ENCODE measurements at regions not wholly inside any gene's neighbourhood (a gene's known extent, or its start where the extent isn't known, plus 50 kb on each side); places are given as distances from the start of the nearest gene placed in this dataset.
"Not testable (repeated sequence)": the region's sequence is repeated elsewhere in the genome, so short reads cannot be mapped to it uniquely, and the experiment has no call there.

- DNase-seq = no peak
Measured at GRCh38 chr5:152622628-152623027, 217.5 kb upstream of the NMUR2 start.

- DNase-seq = no peak
Measured at GRCh38 chr5:152623951-152624350, 218.9 kb upstream of the NMUR2 start.

GRCh38 chr5:152625696-152626095 is 220.6 kb upstream of the NMUR2 start:
- DNase-seq = no peak

GRCh38 chr5:152631221-152631620 is 226.1 kb upstream of the NMUR2 start:
- DNase-seq = no peak

- DNase-seq = no peak
Measured at GRCh38 chr5:152632360-152632759, 227.3 kb upstream of the NMUR2 start.

GRCh38 chr5:152634586-152634985 is 229.5 kb upstream of the NMUR2 start:
- peak; percentile 32 for DNase-seq

GRCh38 chr5:152638996-152639552 is 234.0 kb upstream of the NMUR2 start:
- no peak for DNase-seq

GRCh38 chr5:152641970-152642805 is 237.1 kb upstream of the NMUR2 start:
- no peak for DNase-seq

GRCh38 chr5:152642880-152643279 is 237.8 kb upstream of the NMUR2 start:
- no peak for DNase-seq

- DNase-seq = no peak
Measured at GRCh38 chr5:152644029-152644728, 239.1 kb upstream of the NMUR2 start.

- no peak for DNase-seq
Measured at GRCh38 chr5:152649609-152650008, 244.5 kb upstream of the NMUR2 start.

GRCh38 chr5:152650413-152650812 is 245.3 kb upstream of the NMUR2 start:
- no peak for DNase-seq

GRCh38 chr5:152659470-152659869 is 254.4 kb upstream of the NMUR2 start:
- not testable (repeated sequence) for DNase-seq

- DNase-seq = no peak
Measured at GRCh38 chr5:152673601-152674000, 268.5 kb upstream of the NMUR2 start.

GRCh38 chr5:152674403-152674802 is 269.3 kb upstream of the NMUR2 start:
- no peak for DNase-seq

GRCh38 chr5:152676196-152676595 is 271.1 kb upstream of the NMUR2 start:
- DNase-seq = no peak

GRCh38 chr5:152683205-152683604 is 278.1 kb upstream of the NMUR2 start:
- DNase-seq = no peak

GRCh38 chr5:152686931-152687330 is 281.9 kb upstream of the NMUR2 start:
- DNase-seq = no peak

- DNase-seq = no peak
Measured at GRCh38 chr5:152688561-152689249, 283.6 kb upstream of the NMUR2 start.

- DNase-seq = no peak
Measured at GRCh38 chr5:152689250-152689711, 284.2 kb upstream of the NMUR2 start.

- DNase-seq = no peak
Measured at GRCh38 chr5:152694231-152694630, 289.2 kb upstream of the NMUR2 start.

GRCh38 chr5:152701305-152701949 is 296.3 kb upstream of the NMUR2 start:
- no peak for DNase-seq

- DNase-seq = no peak
Measured at GRCh38 chr5:152704286-152704685, 299.2 kb upstream of the NMUR2 start.

Data from NCI-H2081 treated with DMSO at 0.1 percent for 48 hours (cell line).